ENCODE measurements at regions not wholly inside any gene's neighbourhood (a gene's known extent, or its start where the extent isn't known, plus 50 kb on each side); places are given as distances from the start of the nearest gene placed in this dataset.

DNA sequence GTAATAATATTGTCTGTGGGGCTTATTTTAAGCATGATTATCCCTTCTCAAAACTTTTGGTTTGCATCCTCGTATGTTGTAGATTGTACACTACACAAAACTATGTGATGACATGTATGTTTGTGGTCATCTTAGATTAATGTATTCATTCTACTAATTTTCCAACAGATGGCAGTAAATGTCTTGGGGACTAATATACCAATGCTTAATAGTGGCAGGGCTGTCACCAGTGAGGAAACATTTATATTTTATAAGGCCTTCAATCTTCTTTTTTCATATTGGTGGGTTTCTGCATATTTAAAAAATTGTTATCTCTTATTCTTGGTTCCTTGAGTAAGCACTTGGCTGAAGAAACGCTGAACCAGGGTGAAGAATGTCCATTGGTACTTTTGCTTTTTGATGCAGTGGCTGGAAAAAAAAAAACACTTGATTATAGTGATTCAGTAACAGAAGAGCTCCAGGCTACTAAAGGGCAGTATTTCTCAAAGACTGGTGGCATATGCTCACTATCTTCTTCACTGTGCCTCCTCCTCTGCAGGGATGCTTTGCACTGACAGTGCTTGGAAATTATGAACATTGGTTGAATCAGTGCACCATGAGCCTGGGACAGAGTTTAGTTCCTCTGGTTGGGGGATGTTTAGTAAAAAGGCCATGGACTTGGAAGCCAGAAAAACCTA lies 530.3 kb downstream of the RASEF start:
- TF ChIP-seq POLR2A (IDR thresholded peaks at IDR 0.05): no peak
- TF ChIP-seq, protein P1, sequence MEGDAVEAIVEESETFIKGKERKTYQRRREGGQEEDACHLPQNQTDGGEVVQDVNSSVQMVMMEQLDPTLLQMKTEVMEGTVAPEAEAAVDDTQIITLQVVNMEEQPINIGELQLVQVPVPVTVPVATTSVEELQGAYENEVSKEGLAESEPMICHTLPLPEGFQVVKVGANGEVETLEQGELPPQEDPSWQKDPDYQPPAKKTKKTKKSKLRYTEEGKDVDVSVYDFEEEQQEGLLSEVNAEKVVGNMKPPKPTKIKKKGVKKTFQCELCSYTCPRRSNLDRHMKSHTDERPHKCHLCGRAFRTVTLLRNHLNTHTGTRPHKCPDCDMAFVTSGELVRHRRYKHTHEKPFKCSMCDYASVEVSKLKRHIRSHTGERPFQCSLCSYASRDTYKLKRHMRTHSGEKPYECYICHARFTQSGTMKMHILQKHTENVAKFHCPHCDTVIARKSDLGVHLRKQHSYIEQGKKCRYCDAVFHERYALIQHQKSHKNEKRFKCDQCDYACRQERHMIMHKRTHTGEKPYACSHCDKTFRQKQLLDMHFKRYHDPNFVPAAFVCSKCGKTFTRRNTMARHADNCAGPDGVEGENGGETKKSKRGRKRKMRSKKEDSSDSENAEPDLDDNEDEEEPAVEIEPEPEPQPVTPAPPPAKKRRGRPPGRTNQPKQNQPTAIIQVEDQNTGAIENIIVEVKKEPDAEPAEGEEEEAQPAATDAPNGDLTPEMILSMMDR (IDR thresholded peaks at IDR 0.05): no peak

Data from suprapubic skin (tissue), 3 donors.